ENCODE measurements at regions not wholly inside any gene's neighbourhood (a gene's known extent, or its start where the extent isn't known, plus 50 kb on each side); places are given as distances from the start of the nearest gene placed in this dataset.

DNA sequence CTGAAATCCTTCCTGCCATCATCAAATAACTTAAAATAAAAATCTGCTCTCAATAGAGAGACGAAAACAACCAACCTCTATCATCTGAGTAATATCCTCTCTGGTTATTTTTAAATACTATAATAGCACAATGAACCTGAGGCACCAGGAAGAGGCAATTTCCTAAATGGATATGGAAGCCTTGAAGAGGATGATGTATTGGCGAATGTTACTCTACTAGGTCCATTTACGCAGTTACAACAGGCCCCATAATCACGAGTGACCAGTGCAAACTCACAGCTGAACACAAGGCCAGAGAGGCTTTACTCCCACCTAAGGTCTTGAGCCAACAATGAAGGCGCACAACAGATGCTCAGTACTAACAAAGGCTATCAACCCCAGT, 678.8 kb upstream of the NR3C2 start:
- no peak for DNase-seq (ENCODE audit: low spot score)
- no peak for FAIRE-seq

DNA sequence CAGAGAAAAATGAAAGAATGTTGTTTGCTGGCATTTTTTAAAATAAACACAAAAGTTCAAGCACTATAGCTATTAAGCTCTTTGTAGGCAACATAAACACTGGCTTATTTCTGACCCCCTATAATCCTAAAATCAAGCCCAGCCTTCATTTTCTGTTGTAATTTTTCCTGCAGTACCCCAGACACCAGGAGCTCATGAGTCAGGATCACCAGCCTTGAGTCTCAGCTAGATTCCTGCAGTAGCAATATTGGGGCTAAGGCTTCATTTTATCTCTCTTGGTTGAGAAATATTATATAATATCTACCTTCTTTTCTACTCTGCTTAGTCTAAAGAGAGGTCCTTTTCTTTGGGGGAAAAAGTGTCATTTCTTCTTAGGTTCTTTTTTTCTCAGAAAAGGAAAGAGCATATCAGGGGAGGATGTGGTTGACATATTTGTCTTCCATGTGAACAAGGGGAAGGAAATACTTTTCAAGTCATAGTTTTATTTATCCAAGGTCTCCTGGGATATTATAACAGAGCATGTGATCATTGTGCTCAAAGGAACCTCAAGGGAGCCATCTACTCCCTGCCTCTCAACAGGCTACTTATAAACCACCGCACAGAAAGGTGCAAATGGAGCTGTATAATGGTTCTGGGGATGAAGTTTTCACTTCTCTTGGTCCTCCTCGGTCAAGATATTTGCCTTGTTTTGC, 678.3 kb upstream of the NR3C2 start:
- DNase-seq (ENCODE audit: low spot score) = no peak
- no peak for FAIRE-seq

DNA sequence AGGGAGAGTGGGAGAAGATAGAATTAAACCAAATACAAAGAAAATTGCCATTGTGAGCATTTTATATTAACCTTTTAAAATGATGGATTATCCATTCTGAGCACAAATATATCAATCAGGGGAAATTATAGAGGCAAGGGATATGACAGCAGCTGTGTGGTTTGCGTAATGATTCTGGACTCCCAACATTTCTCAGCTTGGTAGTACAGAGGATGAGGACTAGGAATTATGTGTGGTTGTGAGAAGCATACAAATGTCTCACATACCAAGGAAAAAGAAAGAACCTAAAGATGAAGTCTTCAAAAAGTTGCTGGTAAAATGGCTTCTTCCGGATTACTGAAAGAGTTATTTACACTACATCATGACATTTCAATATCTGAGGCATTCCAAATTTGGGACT, 674.6 kb upstream of the NR3C2 start:
- DNase-seq (ENCODE audit: low spot score) (no peak), FAIRE-seq (no peak)

DNA sequence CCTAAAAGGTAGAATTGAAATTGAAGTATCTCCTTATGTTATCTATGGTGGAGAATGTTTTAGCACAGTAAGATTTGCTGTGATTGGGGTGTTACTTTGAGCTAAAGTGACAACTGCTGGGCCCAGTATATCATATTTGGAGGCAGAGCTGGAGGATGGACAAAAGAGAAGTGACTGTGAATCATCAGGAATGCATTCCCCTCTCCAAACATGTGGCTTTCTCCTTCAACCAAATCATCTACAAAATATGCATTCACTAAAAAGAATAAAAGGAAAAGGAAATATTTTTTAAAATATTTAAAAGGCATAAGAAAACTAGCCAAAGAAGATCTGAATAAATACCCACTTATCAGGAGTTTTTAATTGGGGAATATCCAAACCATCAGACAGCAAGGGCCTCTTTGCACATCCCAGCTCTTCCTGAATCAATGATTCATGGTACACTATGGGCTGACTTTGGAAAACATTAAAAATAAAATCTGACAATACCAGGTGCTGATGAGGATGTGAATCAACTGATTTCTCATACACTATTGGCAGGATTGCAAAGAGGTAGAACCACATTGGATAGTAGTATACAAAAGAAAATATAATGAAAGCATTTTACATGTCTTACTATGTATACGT, 671.7 kb upstream of the NR3C2 start:
- FAIRE-seq (no peak), DNase-seq (ENCODE audit: low spot score) (peak; percentile 8)

DNA sequence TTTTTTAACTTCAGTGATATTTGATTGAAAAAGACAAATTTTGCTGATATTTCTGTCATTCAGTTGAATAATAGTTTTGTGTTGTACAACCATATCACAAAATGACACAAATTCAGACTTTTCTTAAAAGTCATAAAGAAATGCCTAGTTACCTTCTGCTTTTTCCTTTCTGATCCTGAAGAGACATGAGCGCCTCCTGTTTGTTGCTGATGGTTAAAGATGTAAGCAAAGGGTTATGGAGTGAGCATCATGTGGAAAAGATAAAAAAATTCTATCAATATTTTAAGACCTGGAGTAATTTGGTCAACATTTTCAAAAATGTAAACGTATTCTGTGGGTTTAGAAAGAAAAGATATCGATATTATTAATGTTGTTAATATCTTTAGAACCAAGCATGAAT, 669.9 kb upstream of the NR3C2 start:
- DNase-seq (ENCODE audit: low spot score) (no peak), FAIRE-seq (no peak)

DNA sequence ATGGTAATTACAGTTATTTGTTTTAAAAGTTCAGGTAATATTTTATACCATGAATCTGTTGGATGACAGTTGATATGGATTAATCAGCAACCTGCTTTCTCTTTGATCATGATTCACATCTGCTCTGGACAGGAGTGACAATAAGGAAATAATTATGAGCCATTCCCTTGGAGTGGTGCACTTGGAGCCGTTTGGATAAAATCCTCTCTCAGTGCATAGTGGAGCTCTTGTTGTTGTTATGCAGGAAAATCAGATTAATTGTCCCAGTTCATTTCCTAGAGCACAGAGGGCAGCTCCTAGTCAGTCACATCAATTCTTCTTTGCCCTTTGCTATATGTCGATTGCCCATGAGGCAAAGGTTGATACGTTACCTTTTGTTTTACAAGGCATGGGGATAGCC, 668.3 kb upstream of the NR3C2 start:
- DNase-seq (ENCODE audit: low spot score) = no peak
- no peak for FAIRE-seq

DNA sequence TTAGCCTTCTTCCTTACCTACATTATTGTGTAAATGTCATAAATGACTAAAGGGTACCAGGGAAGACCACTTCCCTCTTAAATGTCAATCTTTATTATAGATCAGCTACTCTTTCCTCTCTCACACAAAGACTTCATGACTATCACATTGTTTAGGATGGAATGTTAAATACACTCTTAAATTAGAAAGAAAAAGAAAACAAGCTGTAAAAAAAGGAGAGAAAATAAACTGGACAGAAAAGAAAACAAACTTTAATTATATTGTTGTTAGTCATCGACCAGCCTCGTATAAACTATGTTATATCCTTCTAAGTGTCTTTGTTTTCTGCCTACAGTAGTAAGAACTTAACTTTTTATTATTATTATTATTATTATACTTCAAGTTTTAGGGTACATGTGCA, 666.4 kb upstream of the NR3C2 start:
- no peak for DNase-seq (ENCODE audit: low spot score)
- no peak for FAIRE-seq

DNA sequence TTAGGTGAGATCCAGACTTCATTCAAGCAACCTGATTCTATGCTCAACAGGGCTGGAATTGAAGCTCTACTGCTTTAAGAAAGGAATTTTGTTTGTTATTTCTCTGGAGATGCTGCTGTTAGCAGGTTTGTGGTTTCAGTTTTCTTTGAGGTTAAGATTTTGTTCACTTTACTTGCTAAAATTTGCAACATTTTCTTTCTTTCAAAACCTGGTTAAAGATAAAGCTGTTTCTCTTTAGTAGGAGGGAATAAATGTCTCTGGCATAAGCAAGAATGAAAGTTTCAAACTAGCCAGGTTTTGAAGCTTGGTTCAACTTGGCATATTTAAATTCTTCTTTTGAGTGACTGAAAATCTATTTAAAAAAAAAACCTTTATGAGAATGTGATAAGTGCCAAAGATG, 660.6 kb upstream of the NR3C2 start:
- DNase-seq (ENCODE audit: low spot score) = no peak
- no peak for FAIRE-seq

DNA sequence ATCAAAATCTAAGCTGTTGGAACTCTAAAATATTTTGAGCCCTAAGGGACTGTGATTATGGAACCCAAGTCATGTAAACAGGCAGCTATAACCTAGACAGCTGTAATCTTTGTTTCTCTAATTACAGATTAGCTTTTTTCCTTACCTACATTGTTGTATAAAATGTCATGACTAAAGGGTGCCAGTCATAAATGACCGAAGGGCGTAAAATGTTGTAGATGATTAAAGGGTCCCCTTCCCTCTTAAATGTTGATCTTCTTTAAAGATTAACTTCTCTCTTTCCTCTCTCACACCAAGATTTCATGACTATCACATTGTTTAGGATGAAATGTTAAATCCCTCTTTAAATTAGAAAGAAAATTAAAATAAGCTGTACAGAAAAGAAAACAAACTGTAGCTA, 659.4 kb upstream of the NR3C2 start:
- no peak for FAIRE-seq

DNA sequence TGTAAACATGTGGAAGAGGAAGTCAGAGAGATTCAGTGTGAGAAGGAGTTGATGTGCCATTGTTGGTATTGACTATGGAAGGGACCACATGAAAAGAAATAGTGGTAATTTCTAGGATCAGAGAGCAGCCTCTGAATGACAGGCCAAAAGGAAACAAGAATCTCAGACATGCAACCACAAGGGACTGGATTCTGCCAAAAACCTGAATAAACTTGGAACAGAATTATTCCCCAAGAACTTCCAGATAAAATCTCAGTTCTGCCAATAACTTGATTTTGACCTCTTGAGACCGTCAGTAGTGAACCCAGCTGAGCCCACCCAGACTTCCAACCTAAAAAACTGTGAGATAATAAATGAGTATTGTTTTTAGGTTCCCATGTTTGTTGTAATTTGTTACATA, 653.6 kb upstream of the NR3C2 start:
- DNase-seq (ENCODE audit: low spot score) = no peak
- no peak for FAIRE-seq

More for the DNA sequence above, 659.4 kb upstream of the NR3C2 start:
- DNase-seq (ENCODE audit: low spot score) = no peak

DNA sequence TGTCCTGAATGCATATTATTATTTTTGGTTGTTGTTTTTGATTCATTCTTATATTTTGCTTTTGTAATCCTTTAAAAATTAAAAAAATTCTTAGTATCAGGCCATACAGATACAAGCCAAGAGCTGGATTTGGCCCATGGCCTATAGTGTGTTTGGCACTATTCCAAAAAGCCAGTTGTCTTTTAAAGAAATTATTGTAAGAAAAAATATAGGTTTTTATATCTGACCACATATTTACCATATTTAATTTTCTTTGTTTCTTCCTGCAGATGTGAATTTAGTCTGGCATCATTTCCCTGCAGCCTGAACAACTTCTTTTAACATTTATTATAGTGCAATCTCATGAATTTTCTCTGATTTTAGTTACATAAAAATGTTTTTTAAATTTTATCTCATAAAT, 652.8 kb upstream of the NR3C2 start:
- no peak for DNase-seq (ENCODE audit: low spot score)
- FAIRE-seq = no peak

DNA sequence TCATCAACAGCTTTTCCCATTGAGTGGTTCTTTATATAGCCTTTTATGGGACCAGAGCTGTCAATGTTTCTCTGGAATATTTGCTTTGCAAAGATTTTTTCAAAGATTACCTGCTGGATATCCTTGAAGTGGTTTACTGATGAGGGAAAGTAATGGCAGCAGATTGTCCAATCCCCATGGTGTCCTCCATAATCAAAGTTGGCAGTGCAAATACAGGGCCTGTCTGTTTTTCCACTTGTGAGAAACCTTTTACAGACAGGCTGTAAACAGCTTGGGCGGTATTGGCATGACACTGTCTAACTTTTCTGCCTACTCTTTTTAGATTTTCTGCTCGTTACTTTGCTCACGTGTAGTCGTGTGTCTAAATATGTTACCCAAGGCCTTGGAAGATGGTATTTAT, 641.9 kb upstream of the NR3C2 start:
- no peak for DNase-seq (ENCODE audit: low spot score)
- no peak for FAIRE-seq

DNA sequence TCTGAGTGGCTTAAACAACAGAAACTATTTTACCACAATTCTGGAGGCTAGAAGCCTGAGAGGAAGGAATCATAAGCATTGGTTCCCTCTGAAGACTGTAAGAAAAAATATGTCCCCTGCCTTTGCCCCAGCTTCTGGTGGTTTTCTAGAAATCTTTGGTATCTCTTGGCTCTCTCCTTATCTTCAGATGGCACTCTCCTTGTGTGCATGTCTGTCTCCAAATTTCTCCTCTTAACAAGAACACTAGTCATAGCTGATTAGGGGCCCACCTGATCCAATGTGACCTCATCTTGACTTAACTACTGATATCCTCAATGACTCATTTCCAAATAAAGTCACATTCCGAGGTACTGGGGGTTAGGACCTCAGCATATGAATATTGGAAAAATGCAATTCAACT, 635.0 kb upstream of the NR3C2 start:
- no peak for DNase-seq (ENCODE audit: low spot score)
- FAIRE-seq = no peak

DNA sequence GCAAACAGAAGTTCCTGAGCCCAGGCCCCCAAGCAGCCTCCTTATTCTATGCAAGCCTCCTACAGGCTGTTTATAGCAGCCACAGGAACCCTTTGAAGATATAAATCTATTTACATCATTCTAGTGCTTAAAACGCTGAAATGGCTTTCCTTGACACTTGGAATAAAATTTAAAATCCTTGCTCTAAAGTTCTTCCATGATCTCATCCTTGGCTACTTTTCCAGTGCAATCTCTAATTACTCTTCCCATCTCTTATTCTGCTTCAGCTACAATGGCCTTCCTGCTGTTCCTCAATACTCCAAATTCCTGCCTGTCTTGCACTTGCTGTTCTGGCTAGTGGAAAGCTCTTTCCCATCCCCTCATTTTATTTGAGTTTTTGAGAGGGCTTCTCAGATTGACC, 634.2 kb upstream of the NR3C2 start:
- no peak for FAIRE-seq

DNA sequence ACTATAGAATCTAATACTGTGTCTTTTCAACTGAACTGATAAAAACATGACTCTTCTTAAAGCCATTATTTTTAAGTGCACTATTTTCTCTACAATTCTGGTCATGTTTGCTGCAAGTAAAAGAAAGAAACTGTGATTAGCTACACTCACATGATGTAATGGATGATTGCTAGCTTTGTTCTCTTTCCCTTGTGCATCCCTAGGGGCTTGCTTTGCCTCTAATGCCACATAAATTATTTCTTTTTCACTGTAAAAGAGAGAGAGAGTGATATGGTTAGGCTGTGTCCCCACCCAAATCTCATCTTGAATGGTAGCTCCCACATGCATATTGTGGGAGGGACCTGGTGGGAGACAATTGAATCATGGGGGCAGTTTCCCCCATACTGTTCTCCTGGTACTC, 630.2 kb upstream of the NR3C2 start:
- FAIRE-seq (no peak), DNase-seq (ENCODE audit: low spot score) (no peak)

More for the DNA sequence above, 634.2 kb upstream of the NR3C2 start:
- DNase-seq (ENCODE audit: low spot score) = no peak

DNA sequence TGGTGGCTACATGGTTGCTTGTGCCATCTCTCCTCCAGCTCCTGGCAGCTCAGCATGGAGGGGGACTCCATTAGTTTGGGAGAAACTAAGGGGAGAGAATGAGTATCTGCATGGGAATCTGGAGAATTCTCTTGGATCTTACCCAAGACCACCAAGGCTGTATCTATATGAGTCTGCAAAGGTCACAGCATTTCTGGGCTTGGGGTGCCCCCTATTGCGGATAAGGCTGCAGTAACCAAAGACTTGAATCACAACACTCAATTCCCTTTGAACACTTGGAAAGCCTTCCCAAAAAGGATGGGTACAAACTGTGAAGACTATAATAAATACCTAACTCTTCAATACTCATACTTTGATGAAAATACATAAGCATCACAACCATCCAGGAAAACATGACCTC, 623.5 kb upstream of the NR3C2 start:
- FAIRE-seq (no peak), DNase-seq (ENCODE audit: low spot score) (no peak)

DNA sequence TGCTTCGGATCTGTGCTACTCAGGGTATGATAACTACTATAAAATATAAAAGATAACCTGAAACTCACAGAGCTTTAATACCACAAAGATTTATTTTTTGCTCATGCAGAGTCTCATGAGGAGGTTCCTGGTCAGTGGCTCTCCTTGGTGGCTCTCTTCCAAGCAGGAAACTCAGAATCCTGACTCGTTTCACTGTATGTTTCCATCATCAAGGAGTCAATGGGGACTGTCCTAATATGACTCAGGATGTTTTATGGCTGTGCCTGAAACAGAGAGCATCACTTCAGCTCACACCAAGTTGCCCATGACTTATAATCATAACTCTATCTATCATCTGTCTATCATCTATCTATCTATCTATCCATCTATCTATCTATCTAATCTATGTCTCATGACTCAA, 620.8 kb upstream of the NR3C2 start:
- FAIRE-seq (no peak), DNase-seq (ENCODE audit: low spot score) (no peak)

DNA sequence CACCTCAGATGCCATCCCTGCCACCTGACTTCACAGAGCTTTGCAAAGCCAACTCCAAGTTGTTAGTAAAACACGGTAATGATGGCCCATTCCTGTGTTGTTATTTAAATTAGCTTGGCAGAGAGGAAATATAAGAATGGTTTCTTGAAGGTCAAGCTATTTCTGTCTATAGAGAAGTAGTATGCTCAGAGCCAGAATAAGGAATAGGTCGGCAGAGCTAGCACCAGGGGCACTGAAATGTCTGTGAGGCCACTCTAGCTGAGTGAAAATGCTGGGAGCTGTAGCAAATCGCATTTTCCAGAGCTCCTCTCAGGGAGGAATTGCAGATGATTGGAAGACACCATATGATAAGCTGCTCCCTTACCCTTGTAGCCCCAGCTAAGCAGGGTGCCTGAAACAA, 615.4 kb upstream of the NR3C2 start:
- FAIRE-seq = no peak
- no peak for DNase-seq (ENCODE audit: low spot score)

DNA sequence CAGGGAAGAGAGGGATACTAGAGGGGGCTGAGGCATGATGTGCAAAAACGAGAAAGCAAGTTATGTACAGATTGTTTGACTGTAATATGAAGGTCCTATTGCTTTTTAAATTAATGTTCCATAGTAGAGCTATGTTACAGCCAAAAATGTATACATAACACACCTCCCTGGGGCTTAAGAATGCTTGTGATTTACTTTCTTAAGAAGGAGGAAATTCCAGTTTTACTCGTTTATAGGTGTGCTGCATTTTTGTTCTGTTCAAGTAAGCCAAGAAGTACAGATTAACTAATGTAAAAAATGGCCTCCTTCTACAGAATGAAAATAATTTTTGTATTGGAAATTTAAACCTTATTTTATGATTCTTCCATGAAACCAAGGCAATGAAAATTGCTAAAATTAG, 614.4 kb upstream of the NR3C2 start:
- DNase-seq (ENCODE audit: low spot score) (no peak), FAIRE-seq (no peak)

DNA sequence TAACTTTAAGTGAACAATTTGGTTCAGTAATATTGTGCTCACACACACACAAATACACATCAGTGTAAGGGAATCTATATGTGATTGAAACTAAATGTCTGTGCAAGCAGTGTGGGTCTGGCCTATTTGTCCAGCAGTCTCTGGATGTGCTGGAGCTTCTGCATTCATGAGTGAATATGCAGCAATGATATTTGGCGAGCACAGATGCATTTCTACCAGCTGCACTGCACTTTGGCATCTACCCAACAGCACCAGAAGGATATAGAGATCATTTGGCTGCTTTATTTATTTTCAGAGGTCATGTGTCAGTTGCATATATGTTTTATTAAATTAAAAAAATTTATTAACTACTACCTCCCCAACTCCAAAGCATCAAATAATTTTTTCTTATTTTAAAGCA, 613.4 kb upstream of the NR3C2 start:
- DNase-seq (ENCODE audit: low spot score) (no peak), FAIRE-seq (no peak)

DNA sequence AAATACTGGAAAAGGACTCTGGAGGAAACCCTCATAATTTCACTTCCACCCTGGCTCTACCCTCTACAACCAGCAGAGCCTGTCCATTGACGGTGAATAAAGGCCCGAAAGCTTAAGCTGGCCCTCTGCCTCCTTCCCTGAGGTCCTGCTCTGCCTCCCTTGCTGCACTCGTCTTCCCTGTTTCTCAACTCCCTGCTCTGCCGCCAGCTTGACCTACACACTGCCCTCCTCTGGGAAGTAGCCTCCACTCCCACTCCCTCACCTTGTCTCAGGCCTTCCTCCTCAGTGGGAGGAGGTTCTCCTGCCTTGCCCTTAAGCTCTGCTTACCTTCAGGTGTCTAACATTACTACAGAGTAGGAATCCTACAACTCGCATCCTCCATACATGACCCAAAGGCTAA, 608.6 kb upstream of the NR3C2 start:
- DNase-seq (ENCODE audit: low spot score) = no peak
- no peak for FAIRE-seq

DNA sequence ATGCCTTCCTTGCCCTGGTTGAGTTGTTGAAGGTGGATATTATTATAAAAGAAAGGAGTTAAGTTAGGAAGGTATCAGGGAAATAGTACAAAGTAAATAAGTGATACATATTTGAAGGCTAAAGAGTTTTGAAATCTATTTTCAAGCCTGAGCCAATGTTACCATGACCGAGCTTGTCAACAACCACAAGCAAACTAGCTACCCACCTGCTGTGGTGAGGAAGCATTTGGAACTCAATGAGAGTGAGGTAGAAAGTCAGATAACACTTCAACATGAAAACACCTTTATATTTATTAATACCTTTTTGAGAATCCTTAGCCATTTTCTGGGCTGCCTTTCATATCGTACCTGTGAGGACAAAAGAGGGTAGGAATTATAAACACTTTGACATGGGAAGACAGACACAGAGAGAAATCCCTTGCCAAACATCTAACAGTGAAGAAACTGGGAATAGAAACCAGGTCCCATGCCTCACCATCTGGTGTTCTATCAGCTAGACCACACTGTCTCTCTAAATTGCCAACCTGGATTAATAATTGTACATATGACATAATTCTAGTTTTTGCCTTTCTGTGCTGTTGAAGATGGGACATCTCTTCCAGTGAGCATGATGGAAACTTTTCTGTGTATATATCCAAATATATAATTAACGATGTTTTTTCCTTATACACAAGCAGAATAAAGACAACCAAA, 606.4 kb upstream of the NR3C2 start:
- DNase-seq (ENCODE audit: low spot score) (no peak), FAIRE-seq (no peak)

DNA sequence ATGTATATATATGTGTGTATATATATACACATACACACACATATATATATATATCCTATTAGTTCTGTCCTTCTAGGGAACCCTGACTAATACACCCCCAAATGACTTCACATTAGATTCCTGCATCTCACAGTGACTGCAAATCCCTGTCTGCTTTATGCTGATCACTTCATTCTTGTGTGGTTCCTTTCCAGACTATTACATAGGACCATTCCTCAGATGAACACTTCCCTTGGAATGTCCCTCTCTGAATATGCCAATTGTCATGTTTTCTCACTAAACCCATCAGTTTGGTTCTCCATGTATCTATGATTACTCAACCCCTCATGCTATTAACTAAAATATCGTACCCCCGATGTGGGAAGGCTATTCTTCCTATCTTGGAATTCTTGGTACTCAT, 605.2 kb upstream of the NR3C2 start:
- DNase-seq (ENCODE audit: low spot score) = no peak
- no peak for FAIRE-seq
